WTC11 (cell line): ENCODE measurements at regions not wholly inside any gene's neighbourhood (a gene's known extent, or its start where the extent isn't known, plus 50 kb on each side); places are given as distances from the start of the nearest gene placed in this dataset.

Source experiments
- ATF3 ChIP-seq: sonication (generic); formaldehyde crosslinking; conservative IDR thresholded peaks from 2 replicates; pipeline ENCODE4 v1.8.1; 2022; ENCODE audit warnings: mild to moderate bottlenecking, missing genetic modification reagents
- CREB1 ChIP-seq: sonication (generic); formaldehyde crosslinking; IDR thresholded peaks from 2 replicates; pipeline ENCODE4 v1.8.0; 2023; ENCODE audit warnings: mild to moderate bottlenecking, missing genetic modification reagents
- CTCF ChIP-seq: fragments of 200-600 bp; IDR thresholded peaks from 2 replicates; pipeline ENCODE4 v1.8.0; 2022; ENCODE audit warnings: antibody characterized with exemption
- E2F1 ChIP-seq: sonication (generic); formaldehyde crosslinking; IDR thresholded peaks from 2 replicates; pipeline ENCODE4 v1.8.0; 2022; ENCODE audit warnings: mild to moderate bottlenecking, missing genetic modification reagents
- E2F5 ChIP-seq: sonication (generic); formaldehyde crosslinking; IDR thresholded peaks from 2 replicates; pipeline ENCODE4 v1.8.1; 2022; ENCODE audit warnings: mild to moderate bottlenecking, moderate library complexity, missing genetic modification reagents
- KAT7 ChIP-seq: sonication (generic); formaldehyde crosslinking; IDR thresholded peaks from 2 replicates; pipeline ENCODE4 v1.8.1; 2023; ENCODE audit warnings: missing genetic modification reagents, mild to moderate bottlenecking, borderline replicate concordance
- MAX ChIP-seq: sonication (generic); formaldehyde crosslinking; IDR thresholded peaks from 2 replicates; pipeline ENCODE4 v1.8.0; 2022; ENCODE audit warnings: mild to moderate bottlenecking, missing genetic modification reagents
- NR1H2 ChIP-seq: sonication (generic); formaldehyde crosslinking; IDR thresholded peaks from 2 replicates; pipeline ENCODE4 v1.9.0; 2021; ENCODE audit warnings: mild to moderate bottlenecking, moderate library complexity, missing genetic modification reagents
- SMAD4 ChIP-seq: sonication (generic); formaldehyde crosslinking; IDR thresholded peaks from 2 replicates; pipeline ENCODE4 v1.8.0; 2022; ENCODE audit warnings: mild to moderate bottlenecking, missing genetic modification reagents
- TCF7 ChIP-seq: sonication (generic); formaldehyde crosslinking; IDR thresholded peaks from 2 replicates; pipeline ENCODE4 v1.8.0; 2022; ENCODE audit warnings: mild to moderate bottlenecking, low read depth, missing genetic modification reagents, moderate library complexity

GRCh38 chr5:89282554-89283510 lies 399.8 kb upstream of the MEF2C start:
- TF ChIP-seq E2F1 (CRISPR knock-in tag) = no peak
- no peak for TF ChIP-seq CTCF
- TF ChIP-seq CREB1 (CRISPR knock-in tag) = no peak
- no peak for TF ChIP-seq SMAD4 (CRISPR knock-in tag)
- no peak for TF ChIP-seq ATF3 (CRISPR knock-in tag)
- no peak for TF ChIP-seq TCF7 (CRISPR knock-in tag)
- no peak for TF ChIP-seq MAX (CRISPR knock-in tag)
- no peak for TF ChIP-seq KAT7 (CRISPR knock-in tag)
- no peak for TF ChIP-seq E2F5 (CRISPR knock-in tag)
- no peak for TF ChIP-seq NR1H2
